Right lung (tissue), 2 donors: ENCODE measurements at regions not wholly inside any gene's neighbourhood (a gene's known extent, or its start where the extent isn't known, plus 50 kb on each side); places are given as distances from the start of the nearest gene placed in this dataset.
A peak's percentile ranks its signal among the peaks of the same experiment; 100 is the strongest.

Source experiments
- DNase-seq, 2 donors: peaks; one replicate each; pipeline ENCODE4 v3.0.0-alpha.2; 2013

DNA sequence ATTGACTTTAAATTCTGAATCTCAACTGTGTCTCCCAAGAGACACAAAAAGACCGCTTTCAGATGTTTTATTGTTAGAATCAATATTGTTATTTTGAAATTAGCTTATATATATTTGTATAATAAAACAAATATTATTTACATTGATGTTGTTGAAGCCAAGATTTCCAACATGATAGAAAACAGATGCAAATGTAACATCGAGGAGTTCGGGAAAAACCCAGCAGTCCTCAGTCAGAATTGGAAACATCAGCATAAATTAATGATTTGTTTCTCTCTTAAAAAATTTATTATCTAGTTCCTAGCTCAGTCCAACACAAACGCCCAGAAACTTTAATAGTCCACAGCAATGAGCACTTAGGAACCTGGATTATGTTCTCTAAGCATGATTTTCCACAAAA lies 1330.4 kb downstream of the TBC1D22A start:
- no peak for DNase-seq

DNA sequence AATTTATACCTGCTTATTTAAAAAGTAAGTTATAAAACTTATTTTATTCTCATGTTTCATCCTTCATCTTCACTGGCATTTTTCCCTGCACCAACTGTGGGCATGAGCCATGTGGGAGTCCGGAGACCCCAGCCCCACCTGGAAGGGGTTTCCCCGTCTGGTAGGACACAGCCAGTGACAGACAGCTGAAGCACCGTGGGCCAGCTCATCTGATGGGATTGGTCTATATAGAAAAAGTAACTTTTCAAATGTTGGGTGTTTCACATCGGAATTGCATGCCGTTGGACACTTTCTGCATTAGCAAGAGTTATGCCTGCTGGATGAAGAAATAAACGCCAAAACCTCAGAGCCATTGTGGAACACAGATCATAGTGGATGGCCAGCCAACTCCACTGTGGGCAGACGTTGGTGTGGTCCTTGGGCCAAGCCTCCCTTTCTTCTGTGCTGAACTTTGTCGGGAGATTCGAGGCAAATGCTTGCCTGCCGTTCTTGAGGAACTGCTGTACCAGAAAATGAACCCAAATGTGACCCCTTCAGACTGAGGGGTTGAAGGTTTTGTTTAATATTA lies 1329.3 kb downstream of the TBC1D22A start:
- DNase-seq: no peak

DNA sequence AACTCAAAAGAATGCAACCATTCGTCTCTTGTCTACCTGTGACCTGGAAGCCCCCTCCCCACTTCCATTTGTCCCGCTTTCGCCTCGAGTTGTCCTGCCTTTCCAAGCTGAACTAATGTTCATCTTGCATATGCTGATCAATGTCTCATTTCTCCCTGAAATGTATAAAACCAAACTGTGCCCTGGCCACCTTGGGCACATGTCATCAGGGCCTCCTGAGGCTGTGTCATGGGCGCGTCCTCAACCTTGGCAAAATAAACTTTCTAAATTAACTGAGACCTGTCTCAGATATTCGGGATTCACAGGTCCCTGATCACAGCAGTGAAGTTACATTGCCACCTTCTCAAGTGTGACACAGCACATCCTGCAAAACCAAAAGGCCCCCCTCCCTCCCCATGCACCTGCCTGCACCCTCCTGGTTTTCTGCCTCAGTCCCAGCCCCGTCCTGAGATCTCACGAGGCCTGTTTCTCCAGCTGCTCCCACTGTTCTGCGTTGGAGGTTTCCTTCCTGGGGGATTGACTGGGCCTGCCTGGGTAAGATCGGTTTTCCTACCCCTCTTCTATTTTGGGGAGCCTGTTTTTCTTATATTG lies 1328.7 kb downstream of the TBC1D22A start:
- DNase-seq: no peak

DNA sequence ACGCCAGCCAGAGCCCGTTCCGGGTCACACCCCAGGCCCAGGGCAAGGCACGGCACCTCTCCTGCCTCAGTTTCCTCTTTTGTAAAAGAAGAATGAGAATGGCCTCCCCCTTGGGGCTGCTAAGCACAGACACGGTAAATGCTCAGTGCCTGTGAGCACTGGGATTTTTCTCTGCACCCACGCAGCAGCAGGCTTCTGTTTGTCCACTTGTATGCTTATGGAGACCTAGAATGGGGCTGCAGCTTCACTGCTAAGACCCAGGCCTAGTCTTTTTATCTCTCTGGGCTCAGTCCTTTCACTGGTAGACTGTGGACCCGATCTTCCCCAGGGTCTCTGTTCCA lies 1327.9 kb downstream of the TBC1D22A start:
- DNase-seq: no peak

DNA sequence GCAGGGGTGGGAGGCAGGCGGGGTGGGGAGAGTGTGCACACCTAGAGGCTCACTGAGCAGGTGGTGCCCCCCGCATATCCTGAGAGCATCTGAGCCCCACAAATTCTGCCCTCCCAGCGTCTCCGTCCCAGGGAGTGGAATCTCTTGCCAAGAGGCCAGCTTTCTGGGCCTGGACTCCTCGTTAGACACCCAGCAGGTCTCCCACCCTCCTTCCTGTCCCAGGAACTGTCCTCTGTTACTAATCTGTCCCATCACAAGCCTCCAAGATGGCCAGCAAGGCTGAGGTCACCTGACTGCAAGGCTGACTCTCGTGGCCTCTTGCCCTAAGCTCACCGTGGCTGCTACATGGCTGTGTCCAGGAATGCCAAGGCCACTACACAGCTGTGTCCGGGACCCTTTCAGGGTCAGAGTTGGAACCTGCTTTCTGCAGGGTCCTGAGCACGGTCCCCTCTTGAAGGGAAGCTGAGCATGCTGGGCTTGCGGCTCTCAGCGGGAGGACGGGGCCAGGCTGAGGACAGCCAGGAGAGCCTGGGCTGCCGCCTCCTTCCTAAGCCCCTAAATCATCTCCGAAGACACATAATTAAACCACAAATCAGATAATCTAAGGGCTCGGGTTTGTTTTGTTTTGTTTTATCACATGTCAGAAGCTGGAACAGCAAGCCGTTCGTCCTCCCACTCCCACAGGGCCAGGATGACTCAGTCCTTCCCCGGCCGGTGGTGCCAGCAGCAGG lies 1327.3 kb downstream of the TBC1D22A start:
- DNase-seq: peak; percentile 20 to 42

DNA sequence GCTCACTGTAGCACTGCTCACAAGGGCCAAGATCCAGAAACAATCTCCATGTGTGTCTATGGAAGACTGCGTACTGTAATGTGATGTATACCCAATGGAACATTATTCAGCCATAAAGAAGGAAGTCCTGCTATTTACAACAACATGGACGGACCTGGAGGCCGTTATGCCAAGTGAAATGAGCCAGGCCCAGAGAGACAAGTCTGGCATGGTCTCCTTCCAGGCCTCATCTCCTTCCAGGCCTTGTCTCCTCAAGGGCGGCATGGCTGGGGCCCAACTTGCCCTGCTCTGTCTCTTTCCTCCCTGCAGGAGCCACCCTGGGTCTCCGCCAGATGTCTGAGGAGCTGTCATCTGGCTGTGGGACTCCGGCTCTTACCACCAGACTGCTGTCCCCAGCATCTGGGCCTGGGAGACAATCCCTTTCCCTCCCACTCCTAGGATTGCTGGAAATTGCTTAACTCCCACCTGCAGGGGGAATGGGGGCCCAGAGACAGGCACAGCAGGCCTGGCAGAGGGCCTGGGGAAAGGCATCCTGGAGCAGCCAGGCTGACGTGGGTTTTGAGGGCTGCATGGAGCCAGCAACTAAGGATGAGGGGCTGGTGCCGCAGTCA lies 1326.6 kb downstream of the TBC1D22A start:
- DNase-seq: no peak

DNA sequence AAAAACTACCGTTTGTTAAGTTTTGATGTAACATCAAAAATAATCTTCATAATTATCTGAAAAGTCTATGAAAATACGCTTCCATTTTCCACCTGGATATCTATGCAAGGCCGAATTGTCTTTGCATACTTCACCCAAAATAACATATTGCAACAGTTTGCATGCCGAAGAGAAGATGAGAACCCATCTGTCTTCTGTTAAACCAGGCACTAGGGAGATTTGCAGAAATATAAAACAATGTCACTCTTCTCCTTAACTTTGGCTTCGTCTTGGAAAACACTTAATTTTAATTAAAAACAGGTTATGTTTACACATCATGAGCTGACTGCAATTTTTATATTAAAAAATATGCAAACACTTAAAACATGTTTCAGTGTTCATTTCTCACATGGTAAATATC lies 1325.8 kb downstream of the TBC1D22A start:
- no peak for DNase-seq

DNA sequence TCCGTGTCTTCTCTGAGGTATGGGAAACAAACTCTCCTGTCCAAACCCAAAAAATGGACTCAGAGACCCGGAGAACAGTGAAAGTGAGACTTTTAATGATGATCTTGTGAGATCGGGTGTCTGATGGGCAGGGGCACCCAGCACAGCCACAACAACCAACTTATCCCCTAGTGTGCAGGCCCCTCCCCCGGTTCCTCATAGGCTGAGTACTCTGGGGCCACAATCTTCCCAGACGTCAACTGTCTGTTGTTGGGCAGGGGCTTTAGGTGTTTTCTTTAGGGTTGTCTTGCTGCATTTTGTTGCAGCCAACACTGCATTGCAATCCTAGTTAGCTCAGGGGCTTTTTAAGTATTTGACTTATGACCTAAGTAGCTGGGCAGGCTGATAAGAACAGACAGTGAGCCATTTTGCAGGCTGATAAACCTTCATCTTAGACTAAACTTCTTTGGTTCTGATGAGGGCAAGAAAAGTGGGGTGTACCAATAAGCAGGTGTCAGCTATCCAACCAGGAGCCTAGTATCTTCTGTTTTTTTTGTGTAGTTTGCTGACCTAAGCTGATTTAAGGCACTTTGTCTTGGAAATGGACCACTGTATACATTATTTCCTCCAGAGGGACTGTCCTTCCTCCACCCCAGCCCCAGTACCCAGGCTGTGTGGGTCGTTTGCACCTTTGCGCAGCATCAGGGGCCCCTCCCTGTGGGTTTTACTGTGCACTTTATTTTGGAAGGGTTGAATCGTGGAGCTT lies 1323.6 kb downstream of the TBC1D22A start:
- DNase-seq: no peak

DNA sequence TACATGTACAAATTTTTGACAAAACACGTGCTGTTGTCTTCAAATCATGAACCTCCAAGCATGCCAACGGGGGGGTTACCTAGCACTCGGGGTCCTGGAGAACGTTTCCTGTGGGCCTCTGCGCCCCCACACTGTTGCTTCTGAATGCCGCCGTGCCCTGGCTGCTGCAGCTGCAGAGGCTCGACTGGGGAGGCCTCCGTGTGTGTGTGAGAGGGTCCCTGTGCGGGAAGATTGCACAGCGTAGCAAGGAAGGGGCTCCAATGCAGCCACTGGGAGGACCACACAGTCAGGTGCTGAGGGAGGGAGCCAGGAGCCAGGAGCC lies 1322.2 kb downstream of the TBC1D22A start:
- no peak for DNase-seq

DNA sequence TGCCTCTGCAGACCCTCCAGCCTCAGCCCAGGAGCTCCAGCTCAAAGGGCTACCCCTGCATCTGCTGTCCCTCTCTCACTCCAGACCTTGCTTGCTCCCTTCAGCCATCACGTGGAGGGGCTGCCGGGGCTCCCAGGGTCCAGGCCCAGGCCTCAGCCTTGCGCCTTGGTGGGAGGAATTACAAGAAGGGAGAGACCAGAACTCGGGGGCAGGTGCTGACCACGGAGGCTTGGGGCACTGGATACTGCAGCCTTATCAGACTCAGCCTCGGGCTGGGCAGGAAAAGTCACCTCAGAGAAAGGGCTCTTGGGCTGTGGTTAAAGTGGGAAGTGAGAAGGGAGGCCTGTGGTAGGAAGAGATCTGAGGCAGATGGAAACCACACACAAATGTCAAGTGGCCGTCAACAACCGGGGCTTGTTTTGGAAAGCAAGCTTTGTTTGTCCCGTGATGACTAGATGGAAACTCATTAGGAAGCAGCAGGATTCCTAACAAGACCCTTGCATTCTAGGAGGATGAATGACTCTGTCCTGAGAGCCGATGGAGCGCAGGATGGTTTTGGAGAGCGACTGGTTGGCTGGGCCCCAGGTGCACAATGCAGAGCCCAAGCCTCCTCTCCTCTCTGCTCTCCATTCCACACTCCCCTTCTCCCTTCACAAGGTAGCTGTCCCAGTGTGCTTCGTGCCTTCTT lies 1321.7 kb downstream of the TBC1D22A start:
- no peak for DNase-seq

DNA sequence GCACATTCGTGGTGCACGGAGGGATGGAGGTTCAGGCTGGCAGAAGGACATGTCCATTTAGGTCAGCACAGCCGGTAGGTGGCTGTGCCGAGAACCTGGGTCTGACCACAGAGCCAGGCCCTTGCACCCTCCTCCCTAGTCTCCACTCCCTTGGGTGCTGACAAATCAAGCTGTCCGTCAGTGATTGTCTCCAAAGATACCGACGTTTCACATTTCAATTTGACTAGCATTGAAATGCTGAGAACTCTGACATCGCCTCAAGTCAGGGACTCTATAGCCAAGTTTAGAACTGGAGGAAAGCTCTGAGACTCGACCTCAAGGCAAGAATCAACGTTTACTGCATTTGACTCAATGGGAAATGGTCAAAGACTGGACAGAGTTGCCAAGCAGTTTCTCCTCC lies 1321.1 kb downstream of the TBC1D22A start:
- no peak for DNase-seq

DNA sequence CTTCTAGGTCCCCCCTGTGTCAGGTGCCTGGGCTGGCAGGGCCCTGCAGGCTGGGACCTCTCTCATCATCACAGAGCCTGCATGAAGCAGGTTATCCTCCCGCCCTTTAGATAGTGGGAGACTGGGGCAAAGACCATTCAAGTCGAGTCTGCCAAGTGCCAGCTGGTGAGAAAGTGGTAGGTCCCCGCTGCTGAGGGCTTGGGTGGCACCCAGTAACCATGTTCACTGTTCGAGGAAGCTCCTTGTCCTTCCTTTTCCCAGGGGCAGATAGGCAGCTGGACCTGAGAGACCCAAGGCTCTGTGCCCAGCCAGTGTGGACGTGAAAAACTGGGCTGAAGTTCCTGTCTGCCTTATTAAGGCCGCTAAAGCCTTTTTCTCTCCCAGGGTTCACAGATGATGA lies 1319.8 kb downstream of the TBC1D22A start:
- DNase-seq: no peak

DNA sequence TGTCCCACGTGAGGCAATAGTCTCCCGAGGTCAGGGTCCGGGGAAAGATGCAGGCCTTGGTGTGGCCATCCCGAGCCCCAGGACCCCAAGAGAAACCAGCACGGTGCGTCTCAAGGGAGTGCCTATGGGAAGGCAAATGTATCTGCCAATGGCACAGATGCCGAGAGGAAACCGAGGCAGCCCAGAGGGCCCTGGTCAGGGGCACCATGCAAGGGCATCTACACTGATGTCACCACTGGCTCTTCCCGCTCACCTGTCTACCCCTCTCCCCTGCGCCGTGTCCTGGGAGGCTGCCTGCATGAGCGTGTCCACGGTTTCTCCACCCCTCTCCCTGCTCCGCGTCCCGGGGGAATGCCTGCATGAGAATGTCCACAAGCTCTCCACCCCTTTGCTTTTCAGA lies 1318.8 kb downstream of the TBC1D22A start:
- DNase-seq: no peak

DNA sequence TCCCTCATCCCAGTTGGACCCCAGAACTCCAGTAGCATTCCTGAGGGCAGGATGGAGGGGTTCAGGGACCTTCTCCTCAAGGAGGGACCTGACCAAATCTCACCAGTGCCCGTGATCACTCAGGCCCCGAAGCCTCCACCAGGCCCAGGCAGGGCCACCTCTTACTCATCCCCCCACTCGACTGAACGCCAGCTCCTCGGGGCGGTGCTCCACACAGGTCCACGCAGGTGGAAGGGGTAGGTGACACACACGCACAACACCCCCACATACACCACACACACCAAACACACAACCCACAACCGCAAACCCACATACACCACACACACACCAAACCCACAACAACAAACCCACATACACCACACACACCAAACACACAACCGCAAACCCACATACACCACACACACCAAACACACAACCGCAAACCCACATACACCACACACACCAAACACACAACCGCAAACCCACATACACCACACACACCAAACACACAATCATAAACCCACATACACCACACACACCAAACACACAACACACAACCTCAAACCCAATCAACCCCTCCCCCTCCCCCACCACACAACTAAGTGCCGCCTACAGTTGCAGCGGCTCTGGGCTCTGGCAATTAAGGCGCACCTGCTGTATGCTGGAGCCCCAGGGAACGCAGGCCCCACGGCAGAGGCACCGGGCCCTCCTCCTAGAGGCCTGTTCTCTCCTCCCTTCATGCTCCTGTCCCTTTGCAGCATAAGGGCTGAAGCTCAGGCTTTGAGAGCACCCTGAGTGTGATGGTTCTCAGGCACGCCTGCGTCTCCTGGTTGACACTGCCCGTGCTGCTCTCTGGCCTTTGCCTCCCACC lies 1318.1 kb downstream of the TBC1D22A start:
- no peak for DNase-seq

DNA sequence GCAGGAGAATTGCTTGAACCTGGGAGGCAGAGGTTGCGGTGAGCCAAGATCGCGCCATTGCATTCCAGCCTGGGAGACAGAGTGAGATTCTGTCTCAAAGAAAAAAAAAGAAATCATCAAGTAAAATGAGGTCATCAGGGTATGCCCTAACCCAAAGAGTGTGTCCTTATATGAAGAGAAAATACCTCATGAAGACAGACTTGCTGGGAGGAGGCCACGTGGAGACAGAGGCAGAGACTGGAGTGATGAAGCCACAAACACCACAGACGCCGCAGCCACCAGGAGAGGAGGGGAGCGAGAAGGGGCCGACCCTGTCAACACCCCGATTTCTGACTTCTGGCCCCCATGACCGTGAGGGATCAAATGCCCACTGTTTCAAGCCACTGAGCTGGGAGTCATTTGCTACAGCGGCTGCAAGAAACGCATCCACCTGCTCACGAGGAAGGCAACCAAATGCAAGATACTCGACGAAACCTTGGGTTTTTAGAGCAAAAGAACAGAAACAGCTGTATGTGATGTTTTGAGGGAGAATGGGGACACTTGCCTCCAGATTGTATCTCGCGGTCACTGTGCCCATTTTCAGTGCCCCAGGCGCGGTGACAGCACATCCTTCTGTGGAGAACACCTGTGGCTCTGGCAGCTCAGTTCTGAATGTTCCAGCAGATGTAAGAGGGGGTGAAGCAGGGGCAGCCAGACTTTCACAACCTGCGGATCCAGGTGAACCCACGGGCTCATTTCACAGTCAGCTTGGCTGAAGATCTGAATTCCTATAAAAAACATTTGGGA lies 1317.2 kb downstream of the TBC1D22A start:
- DNase-seq: no peak

DNA sequence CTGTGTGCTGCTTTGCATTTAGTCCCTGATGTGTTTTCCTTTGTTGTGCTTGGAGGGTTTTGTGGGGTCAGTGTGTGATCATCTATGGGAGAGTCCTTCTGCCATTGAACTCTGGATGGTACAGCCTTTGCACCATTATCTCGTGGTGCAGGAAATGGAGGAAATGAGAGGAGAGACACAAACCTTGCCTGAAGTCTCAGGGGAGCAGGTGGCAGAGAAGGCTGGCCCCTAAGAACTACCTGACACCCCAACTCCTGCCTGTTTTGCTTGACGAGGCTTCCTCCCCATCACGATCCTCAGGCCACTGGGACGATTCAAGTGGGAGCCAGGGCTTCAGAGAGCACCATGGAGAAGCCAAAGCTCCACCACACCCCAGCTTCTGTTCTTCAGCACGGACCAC lies 1316.4 kb downstream of the TBC1D22A start:
- DNase-seq: no peak

DNA sequence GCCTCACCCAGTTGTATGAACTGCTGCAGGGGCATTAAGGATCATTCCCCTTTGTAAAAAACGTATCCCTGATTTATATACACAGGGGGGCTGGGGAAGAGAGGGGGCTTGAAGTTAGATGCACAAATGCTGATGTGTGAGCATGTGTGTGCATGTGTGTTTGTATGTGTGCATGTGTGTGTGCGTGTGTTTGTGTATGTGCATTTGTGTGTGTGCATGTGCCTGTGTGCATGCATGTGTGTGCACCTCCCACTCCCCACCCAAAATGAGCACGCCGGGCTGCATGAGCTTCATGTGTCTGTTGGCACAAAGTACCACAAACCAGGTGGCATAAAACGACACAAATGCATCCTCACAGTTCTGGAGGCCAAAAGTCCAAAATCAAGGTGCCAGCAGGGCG lies 1315.2 kb downstream of the TBC1D22A start:
- no peak for DNase-seq

DNA sequence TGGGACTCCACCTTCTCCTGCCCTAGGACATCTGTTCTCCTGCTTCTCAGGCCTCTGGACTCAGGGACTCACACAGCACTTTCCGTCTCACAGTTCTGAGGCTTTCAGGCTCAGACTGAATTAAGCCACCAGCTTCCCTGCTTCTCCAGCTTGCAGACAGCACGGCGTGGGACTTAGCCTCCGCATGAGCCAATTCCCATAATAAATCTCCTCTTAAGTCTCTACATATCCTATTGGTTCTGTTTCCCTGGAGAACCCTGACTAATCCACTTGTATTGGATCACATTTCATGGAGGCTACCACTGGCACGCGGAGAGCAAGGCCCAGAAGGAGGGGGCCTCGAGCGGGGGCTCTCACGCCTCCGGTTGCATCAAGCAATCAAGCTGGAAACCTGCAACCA lies 1313.6 kb downstream of the TBC1D22A start:
- DNase-seq: no peak

DNA sequence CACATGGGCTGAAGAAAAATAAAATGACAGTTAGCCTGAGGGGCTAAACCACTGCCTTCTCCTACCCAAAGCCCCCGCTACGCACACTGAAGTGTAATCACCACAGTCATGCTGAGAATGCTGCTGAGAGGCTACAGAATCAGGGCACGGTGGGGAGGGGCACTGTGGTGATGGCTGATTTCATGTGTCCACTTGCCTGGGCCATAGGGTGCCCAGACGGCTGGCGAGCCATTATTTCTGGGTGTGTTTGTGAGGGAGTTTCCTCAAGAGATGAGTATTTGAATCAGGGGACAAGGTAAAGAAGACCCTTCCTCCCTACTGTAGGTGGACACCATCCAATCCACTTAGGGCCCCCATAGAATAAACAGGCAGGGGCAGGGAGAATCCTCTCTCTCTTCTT lies 1313.2 kb downstream of the TBC1D22A start:
- no peak for DNase-seq

DNA sequence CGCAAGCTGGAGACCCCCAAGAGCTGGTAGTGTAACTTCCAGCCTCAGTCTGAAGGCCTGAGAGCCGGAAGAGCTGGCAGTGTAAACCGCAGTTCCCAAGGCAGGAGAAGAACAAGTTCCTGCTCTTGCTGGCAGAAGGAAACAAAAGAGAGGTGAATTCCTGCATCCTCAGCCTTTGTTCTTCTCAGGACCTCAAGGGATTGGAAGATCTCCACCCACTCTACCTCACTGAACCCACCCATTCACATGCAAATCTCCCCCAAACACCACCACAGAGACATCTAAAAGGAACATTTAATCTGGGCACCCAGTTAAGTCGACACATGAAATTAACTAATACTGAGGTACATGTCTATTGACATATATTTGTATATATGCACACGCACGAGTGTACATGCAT lies 1310.3 kb downstream of the TBC1D22A start:
- no peak for DNase-seq
